ENCODE measurements at regions not wholly inside any gene's neighbourhood (a gene's known extent, or its start where the extent isn't known, plus 50 kb on each side); places are given as distances from the start of the nearest gene placed in this dataset.

GRCh38 chr12:127284870-127285431 is 982.0 kb upstream of the TMEM132C start:
- no peak for DNase-seq (ENCODE audit: low spot score)

GRCh38 chr12:127286281-127286680 is 980.7 kb upstream of the TMEM132C start:
- DNase-seq (ENCODE audit: low spot score): no peak

GRCh38 chr12:127287256-127287655 is 979.7 kb upstream of the TMEM132C start:
- no peak for DNase-seq (ENCODE audit: low spot score)

GRCh38 chr12:127290251-127290650 is 976.7 kb upstream of the TMEM132C start:
- DNase-seq (ENCODE audit: low spot score): no peak

GRCh38 chr12:127292736-127293135 is 974.2 kb upstream of the TMEM132C start:
- no peak for DNase-seq (ENCODE audit: low spot score)

- peak; percentile 42 for DNase-seq (ENCODE audit: low spot score)
Observed at GRCh38 chr12:127293507-127294310, 973.3 kb upstream of the TMEM132C start.

- no peak for DNase-seq (ENCODE audit: low spot score)
Observed at GRCh38 chr12:127294651-127295210, 972.2 kb upstream of the TMEM132C start.

GRCh38 chr12:127295630-127296029 is 971.3 kb upstream of the TMEM132C start:
- no peak for DNase-seq (ENCODE audit: low spot score)

- DNase-seq (ENCODE audit: low spot score): peak; percentile 65
Observed at GRCh38 chr12:127296591-127296990, 970.4 kb upstream of the TMEM132C start.

- DNase-seq (ENCODE audit: low spot score): no peak
Observed at GRCh38 chr12:127297327-127297726, 969.6 kb upstream of the TMEM132C start.

GRCh38 chr12:127300075-127300474 is 966.9 kb upstream of the TMEM132C start:
- no peak for DNase-seq (ENCODE audit: low spot score)

- no peak for DNase-seq (ENCODE audit: low spot score)
Observed at GRCh38 chr12:127300753-127301152, 966.2 kb upstream of the TMEM132C start.

- no peak for DNase-seq (ENCODE audit: low spot score)
Observed at GRCh38 chr12:127301876-127302275, 965.1 kb upstream of the TMEM132C start.

GRCh38 chr12:127304751-127305725 is 961.9 kb upstream of the TMEM132C start:
- DNase-seq (ENCODE audit: low spot score): no peak

GRCh38 chr12:127306604-127307215 is 960.3 kb upstream of the TMEM132C start:
- no peak for DNase-seq (ENCODE audit: low spot score)

GRCh38 chr12:127307528-127307927 is 959.4 kb upstream of the TMEM132C start:
- DNase-seq (ENCODE audit: low spot score): no peak

GRCh38 chr12:127308148-127308547 is 958.8 kb upstream of the TMEM132C start:
- DNase-seq (ENCODE audit: low spot score): no peak

GRCh38 chr12:127310548-127310947 is 956.4 kb upstream of the TMEM132C start:
- no peak for DNase-seq (ENCODE audit: low spot score)

- no peak for DNase-seq (ENCODE audit: low spot score)
Observed at GRCh38 chr12:127311720-127312364, 955.1 kb upstream of the TMEM132C start.

- DNase-seq (ENCODE audit: low spot score): no peak
Observed at GRCh38 chr12:127324681-127325080, 942.3 kb upstream of the TMEM132C start.

GRCh38 chr12:127327986-127328385 is 939.0 kb upstream of the TMEM132C start:
- no peak for DNase-seq (ENCODE audit: low spot score)
